Ishikawa (cell line): ENCODE measurements at regions not wholly inside any gene's neighbourhood (a gene's known extent, or its start where the extent isn't known, plus 50 kb on each side); places are given as distances from the start of the nearest gene placed in this dataset.

ENCODE experiments used
- CEBPB ChIP-seq: IDR thresholded peaks from 2 replicates; pipeline ENCODE4 v1.6.1; 2012
- CREB1 ChIP-seq: IDR thresholded peaks from 2 replicates; pipeline ENCODE4 v1.6.1; 2012; ENCODE audit warnings: low read depth
- EGR1 ChIP-seq: IDR thresholded peaks from 2 replicates; pipeline ENCODE4 v1.6.1; 2012
- EP300 ChIP-seq: IDR thresholded peaks from 2 replicates; pipeline ENCODE4 v1.6.1; 2012; ENCODE audit warnings: borderline replicate concordance
- FOXM1 ChIP-seq: IDR thresholded peaks from 2 replicates; pipeline ENCODE4 v1.6.1; 2012; ENCODE audit warnings: low read depth, borderline replicate concordance
- NFIC ChIP-seq: IDR thresholded peaks from 2 replicates; pipeline ENCODE4 v1.6.1; 2012
- RAD21 ChIP-seq: IDR thresholded peaks from 2 replicates; pipeline ENCODE4 v1.6.1; 2012; ENCODE audit warnings: low read depth
- REST ChIP-seq: IDR thresholded peaks from 2 replicates; pipeline ENCODE4 v1.6.1; 2012; ENCODE audit warnings: low read depth, mild to moderate bottlenecking
- TAF1 ChIP-seq: IDR thresholded peaks from 2 replicates; pipeline ENCODE4 v1.6.1; 2012; ENCODE audit warnings: low read depth, mild to moderate bottlenecking
- TCF12 ChIP-seq: IDR thresholded peaks from 2 replicates; pipeline ENCODE4 v1.6.1; 2012; ENCODE audit warnings: low read depth
- TEAD4 ChIP-seq: IDR thresholded peaks from 2 replicates; pipeline ENCODE4 v1.6.1; 2012
- USF1 ChIP-seq: IDR thresholded peaks from 2 replicates; pipeline ENCODE4 v1.6.1; 2012
- YY1 ChIP-seq: IDR thresholded peaks from 2 replicates; pipeline ENCODE4 v1.6.1; 2012; ENCODE audit warnings: low read depth
- ZBTB7A ChIP-seq: IDR thresholded peaks from 2 replicates; pipeline ENCODE4 v1.6.1; 2012; ENCODE audit warnings: low read depth
- TF ChIP-seq, protein P1 (sequence below): IDR thresholded peaks from 2 replicates; pipeline ENCODE4 v1.6.1; 2012

- TF ChIP-seq ZBTB7A (no peak), YY1 (no peak), EGR1 (no peak), NFIC (no peak), TEAD4 (no peak), EP300 (no peak), TAF1 (no peak), RAD21 (no peak), REST (no peak), FOXM1 (no peak), USF1 (no peak)
- TF ChIP-seq, protein P1, sequence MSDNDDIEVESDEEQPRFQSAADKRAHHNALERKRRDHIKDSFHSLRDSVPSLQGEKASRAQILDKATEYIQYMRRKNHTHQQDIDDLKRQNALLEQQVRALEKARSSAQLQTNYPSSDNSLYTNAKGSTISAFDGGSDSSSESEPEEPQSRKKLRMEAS = no peak
These were observed 84.0 kb downstream of the DHCR7 start for GRCh38 chr11:71364176-71364671.

DNA sequence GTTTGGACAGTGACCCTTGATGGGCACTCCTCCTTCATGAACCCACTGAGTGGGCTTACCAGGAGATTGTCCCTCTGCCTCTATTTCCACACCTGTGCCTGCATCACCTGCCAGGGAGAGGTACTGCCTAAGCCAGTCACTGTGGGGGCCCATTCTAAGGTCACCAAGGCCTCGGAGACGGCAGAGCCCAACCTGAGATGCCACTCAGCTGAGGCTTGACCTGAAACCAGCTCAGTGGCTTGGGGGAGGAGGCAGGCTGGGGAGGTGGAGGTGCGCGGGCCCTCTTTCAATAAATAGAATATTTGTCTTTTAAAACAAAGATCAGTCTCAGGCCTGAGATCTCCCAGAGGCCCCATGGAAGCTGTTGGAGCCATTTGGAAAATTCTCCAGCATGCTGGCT, 84.5 kb downstream of the DHCR7 start:
- no peak for TF ChIP-seq YY1
- no peak for TF ChIP-seq USF1

- TF ChIP-seq TEAD4 = no peak
- TF ChIP-seq ZBTB7A = no peak
- TF ChIP-seq NFIC = no peak
- no peak for TF ChIP-seq CREB1
- TF ChIP-seq TAF1 = no peak
- TF ChIP-seq RAD21 = no peak
- TF ChIP-seq TCF12 = no peak
- TF ChIP-seq EGR1 = no peak
These were observed 89.1 kb downstream of the DHCR7 start for GRCh38 chr11:71358963-71359567.

GRCh38 chr11:71358122-71358728, 90.0 kb downstream of the DHCR7 start:
- TF ChIP-seq NFIC (no peak), CEBPB (no peak), YY1 (no peak), USF1 (no peak), TCF12 (no peak), TEAD4 (no peak), ZBTB7A (no peak)

DNA sequence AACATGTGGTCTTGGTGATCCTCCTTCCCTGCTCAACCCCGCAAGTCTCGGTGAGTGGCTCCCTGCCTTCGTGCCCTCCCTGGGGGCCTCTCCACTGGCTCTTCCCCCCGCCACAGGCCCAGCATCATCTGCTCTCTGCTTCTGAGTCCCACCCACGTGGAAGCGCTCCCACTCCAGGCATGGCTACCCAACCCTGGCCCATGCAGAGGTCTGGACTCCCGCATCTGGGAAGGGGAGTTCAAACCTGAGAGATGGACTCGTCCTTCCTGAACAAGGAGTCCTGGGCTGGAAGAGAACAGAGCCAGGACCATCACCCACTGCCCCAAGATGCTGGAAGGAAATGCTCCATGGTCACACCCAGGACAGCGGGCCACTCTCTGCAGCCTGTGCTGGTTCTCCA, 90.8 kb downstream of the DHCR7 start:
- TF ChIP-seq CEBPB (no peak), TAF1 (no peak), REST (no peak), ZBTB7A (no peak), EP300 (no peak), YY1 (no peak), FOXM1 (no peak), TEAD4 (no peak), CREB1 (no peak)

- TF ChIP-seq RAD21 = no peak
- no peak for TF ChIP-seq CREB1
- no peak for TF ChIP-seq CEBPB
- no peak for TF ChIP-seq USF1
- TF ChIP-seq TAF1 = no peak
- no peak for TF ChIP-seq EP300
- TF ChIP-seq TEAD4 = no peak
- TF ChIP-seq, protein P1 = no peak
These were observed 91.3 kb downstream of the DHCR7 start for GRCh38 chr11:71356904-71357303.
